NCI-H526 treated with DMSO at 0.1 percent for 48 hours (cell line): ENCODE measurements at regions not wholly inside any gene's neighbourhood (a gene's known extent, or its start where the extent isn't known, plus 50 kb on each side); places are given as distances from the start of the nearest gene placed in this dataset.

Source experiments
- DNase-seq: peaks from one replicate; lab custom pipeline; 2025; lab: John Stamatoyannopoulos, UW

DNA sequence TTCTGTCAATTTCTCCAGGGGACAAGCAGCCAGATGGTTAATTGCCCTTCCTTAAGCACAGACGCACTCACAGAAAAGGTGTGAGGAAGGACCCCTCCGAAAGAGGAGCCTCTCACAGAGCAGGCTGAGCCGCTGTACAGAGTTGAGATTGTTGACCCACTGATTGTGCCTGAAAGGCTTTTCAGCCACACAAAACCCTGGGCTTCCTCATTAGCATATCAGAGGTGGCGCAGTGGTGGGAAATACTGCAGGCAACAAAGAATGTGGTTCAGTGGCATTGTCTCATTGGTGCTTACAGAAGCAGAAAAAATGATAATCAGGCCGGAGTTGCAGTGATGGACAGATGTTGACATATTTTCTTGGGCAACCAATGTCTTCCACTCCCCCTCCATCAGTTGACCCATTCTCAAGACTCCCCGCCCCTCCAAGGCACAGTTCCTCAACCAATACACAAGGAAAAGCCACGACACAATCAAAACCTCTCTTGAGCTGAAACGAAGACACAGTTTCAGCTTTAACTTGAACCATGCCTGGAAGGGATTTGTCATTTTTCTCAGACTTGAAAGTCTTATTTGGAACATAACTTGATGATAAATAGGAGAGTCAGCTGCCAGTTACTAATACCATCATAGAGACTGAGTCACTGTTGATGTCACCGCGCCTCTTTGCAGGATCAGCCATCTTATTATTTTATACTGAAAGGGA lies 53.1 kb downstream of the ATXN3L start:
- no peak for DNase-seq

- no peak for DNase-seq
Measured at GRCh38 chrX:13265549-13266132, 54.2 kb downstream of the ATXN3L start.

GRCh38 chrX:13265111-13265510 lies 54.7 kb downstream of the ATXN3L start:
- DNase-seq = no peak

GRCh38 chrX:13263560-13264251 lies 56.1 kb downstream of the ATXN3L start:
- DNase-seq = no peak

- DNase-seq = no peak
Measured at GRCh38 chrX:13261348-13261747, 58.5 kb downstream of the ATXN3L start.

GRCh38 chrX:13260598-13260997 lies 59.3 kb downstream of the ATXN3L start:
- no peak for DNase-seq

- DNase-seq = no peak
Measured at GRCh38 chrX:13258725-13259124, 61.1 kb downstream of the ATXN3L start.

DNA sequence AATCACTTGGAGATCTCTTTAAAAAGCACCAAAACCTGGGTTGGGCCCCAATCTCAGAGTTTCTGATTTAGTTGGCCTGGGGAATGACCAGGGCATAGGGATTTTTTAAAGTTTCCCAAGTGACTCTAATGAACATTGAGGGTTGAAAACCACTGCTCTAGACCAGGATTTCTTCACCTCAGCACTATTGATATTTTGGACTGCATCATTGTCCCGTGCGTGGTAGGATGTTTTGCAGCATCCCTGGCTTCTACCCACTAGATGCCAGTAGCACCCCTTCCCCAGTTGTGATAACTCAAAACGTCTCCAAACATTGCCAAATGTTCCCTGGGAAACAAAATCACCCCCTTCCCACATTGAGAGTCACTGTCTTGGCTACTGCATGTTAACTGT lies 61.8 kb downstream of the ATXN3L start:
- no peak for DNase-seq

GRCh38 chrX:13257223-13258051 lies 62.4 kb downstream of the ATXN3L start:
- no peak for DNase-seq

- DNase-seq = no peak
Measured at GRCh38 chrX:13256603-13257002, 63.2 kb downstream of the ATXN3L start.

- DNase-seq = no peak
Measured at GRCh38 chrX:13254870-13255269, 65.0 kb downstream of the ATXN3L start.

GRCh38 chrX:13254076-13254785 lies 65.6 kb downstream of the ATXN3L start:
- peak; percentile 4 for DNase-seq

DNA sequence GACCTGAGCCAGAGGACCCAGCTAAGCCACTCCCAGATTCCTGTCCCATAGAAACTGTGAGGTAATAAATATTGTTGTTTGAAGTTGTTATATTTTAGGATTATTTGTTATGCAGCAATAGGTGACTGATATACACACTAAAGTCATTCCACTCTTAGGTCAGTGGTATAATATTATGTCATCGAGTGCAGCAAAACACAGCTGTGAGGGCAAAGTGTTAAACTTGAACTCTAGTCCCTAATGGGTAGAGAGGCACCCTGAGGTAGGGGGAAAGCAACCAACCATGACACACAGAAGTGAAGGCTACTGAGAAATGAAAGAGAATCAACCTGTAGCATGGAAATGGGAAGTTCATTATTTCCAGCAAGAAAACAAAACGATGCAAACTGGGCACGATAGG lies 66.6 kb downstream of the ATXN3L start:
- no peak for DNase-seq

- DNase-seq = no peak
Measured at GRCh38 chrX:13252726-13253125, 67.1 kb downstream of the ATXN3L start.

GRCh38 chrX:13250826-13251580 lies 68.8 kb downstream of the ATXN3L start:
- DNase-seq = no peak

DNA sequence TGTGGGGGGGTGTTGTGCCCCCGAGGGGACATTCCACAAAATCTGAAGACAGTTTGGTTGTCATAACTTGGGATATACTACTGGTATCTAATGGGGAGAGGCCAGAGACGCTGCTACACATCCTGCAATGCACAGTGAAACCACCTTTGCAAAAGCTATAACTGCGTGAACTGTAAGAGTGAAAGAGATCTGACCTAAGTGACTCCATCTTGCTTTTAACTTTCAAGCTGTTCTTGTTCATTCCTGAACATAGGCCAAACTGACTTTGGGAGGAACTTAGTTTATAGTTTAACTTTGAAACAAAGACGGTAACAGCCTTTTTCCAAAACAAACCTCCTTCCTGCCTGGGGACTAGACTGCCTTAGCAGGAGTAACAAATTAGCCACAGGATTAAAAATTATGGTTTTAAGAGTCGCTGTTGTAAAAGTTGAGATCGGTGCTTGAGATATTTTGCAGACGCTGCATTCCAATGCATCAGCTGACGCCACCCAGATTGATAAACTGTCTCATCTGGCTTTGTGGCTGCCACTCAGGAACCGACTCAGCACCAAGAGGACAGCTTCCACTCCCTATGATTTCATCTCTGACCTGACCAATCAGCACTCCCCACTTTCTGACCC lies 70.9 kb downstream of the ATXN3L start:
- no peak for DNase-seq

DNA sequence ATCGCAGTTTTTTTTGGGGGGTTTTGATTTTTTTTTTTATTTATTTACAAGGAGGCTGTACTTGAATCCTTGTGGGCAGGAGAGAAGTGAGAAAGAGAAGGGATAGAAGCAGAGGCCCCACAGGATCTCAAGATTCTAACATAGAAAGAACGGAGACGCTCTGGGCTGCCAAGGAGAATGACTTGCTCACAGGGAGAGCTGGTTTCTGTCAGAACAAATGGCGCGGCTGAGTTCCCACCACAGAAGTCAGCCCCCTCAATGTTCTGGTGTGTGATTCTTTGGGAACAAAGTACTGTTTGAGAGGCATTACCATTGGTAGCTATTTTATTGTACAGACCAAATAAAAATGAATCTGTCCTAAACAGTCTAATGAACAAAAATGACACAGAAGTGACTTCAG lies 80.6 kb downstream of the ATXN3L start:
- no peak for DNase-seq

- no peak for DNase-seq
Measured at GRCh38 chrX:13235930-13236329, 83.9 kb downstream of the ATXN3L start.

DNA sequence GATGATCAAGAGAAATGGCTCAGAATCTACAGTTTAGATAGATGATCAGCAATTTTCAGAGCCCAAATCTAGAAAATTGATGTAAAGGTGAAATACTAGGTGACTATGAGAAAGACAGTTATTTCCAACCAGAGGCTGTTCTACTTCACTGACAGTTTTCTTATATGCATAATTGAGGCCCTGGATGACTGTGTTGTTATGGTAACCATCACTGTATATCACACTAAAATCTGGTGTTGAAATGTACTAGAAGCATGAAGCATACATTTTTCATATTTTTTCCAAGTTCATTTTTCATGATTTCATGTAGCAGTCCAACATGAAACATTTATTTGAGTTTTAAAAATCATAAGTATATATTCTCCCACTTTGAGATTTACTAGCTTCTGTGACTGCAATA lies 87.4 kb downstream of the ATXN3L start:
- no peak for DNase-seq

DNA sequence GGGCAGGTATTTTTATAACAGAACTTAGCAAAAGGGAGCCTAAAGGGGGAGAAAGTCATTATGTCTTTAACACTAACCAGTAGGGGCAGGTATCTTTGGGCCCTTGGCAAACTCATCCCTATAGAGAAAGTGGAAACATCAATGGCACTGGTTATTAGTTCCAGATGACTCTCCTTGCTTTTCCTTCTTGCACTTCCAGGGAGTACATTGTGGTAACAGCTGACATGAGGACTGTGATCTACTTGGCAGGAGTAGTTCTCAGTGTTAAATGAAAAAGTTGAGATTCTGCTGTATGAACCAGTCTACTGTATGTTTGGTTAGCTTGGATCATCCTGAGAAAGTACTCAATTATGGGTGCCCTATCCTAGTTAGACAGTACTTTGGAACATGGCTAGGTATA lies 93.6 kb downstream of the ATXN3L start:
- no peak for DNase-seq
